Hepatocyte (in vitro differentiated cells): ENCODE measurements at regions not wholly inside any gene's neighbourhood (a gene's known extent, or its start where the extent isn't known, plus 50 kb on each side); places are given as distances from the start of the nearest gene placed in this dataset.

Experiments
- DNase-seq: peaks from one replicate; pipeline ENCODE4 v3.0.0-alpha.2; 2016; ENCODE audit warnings: low spot score
- H2AFZ ChIP-seq: fragments of 200-600 bp; sonication (generic); 2 replicates; pipeline ENCODE4 v1.6.0; 2016; ENCODE audit warnings: antibody characterized with exemption, mild to moderate bottlenecking
- H3K27ac ChIP-seq: fragments of 200-600 bp; sonication (generic); 2 replicates; pipeline ENCODE4 v1.5.1; 2016; ENCODE audit warnings: mild to moderate bottlenecking
- H3K27me3 ChIP-seq: fragments of 200-600 bp; sonication (generic); 2 replicates; pipeline ENCODE4 v1.6.1; 2016
- H3K36me3 ChIP-seq: fragments of 200-600 bp; sonication (generic); replicated peaks from 2 replicates; pipeline ENCODE4 v1.5.1; 2016; ENCODE audit warnings: low read depth; ENCODE audit not compliant: insufficient read depth
- H3K4me1 ChIP-seq: fragments of 200-600 bp; sonication (generic); 2 replicates; pipeline ENCODE4 v1.5.1; 2016; ENCODE audit warnings: mild to moderate bottlenecking, moderate library complexity; ENCODE audit not compliant: insufficient read depth
- H3K4me2 ChIP-seq: fragments of 200-600 bp; sonication (generic); 2 replicates; pipeline ENCODE4 v1.6.0; 2016
- H3K4me3 ChIP-seq: fragments of 200-600 bp; sonication (generic); 2 replicates; pipeline ENCODE4 v1.5.1; 2016; ENCODE audit warnings: mild to moderate bottlenecking
- H3K79me2 ChIP-seq: fragments of 200-600 bp; sonication (generic); 2 replicates; pipeline ENCODE4 v1.6.0; 2017; ENCODE audit warnings: mild to moderate bottlenecking
- H3K9me2 ChIP-seq: fragments of 200-600 bp; sonication (generic); replicated peaks from 2 replicates; pipeline ENCODE4 v1.6.0; 2017; ENCODE audit warnings: mild to moderate bottlenecking; ENCODE audit not compliant: insufficient read depth
- H3K9me3 ChIP-seq: fragments of 200-600 bp; sonication (generic); 2 replicates; pipeline ENCODE4 v1.5.1; 2016; ENCODE audit warnings: low read depth, mild to moderate bottlenecking
- H4K20me1 ChIP-seq: fragments of 200-600 bp; sonication (generic); 2 replicates; pipeline ENCODE4 v1.6.0; 2016; ENCODE audit warnings: mild to moderate bottlenecking; ENCODE audit not compliant: insufficient read depth, poor library complexity, severe bottlenecking
- EZH2 ChIP-seq: fragments of 200-600 bp; sonication (generic); IDR thresholded peaks from 2 replicates; pipeline ENCODE4 v1.6.1; 2016; ENCODE audit warnings: antibody characterized with exemption, mild to moderate bottlenecking, borderline replicate concordance
- EZH2phosphoT487 ChIP-seq: fragments of 200-600 bp; sonication (generic); IDR thresholded peaks from one replicate; pipeline ENCODE4 v1.6.1; 2018; ENCODE audit warnings: antibody characterized with exemption, mild to moderate bottlenecking, low read depth, moderate library complexity; ENCODE audit not compliant: unreplicated experiment, severe bottlenecking
- WGBS: methylation state at CpG from one replicate; pipeline ENCODE4 v1.1.6; 2016; ENCODE audit warnings: low lambda C conversion rate; ENCODE audit errors: missing lambda C conversion rate; 5-methylcytosine and 5-hydroxymethylcytosine counted together
- TF ChIP-seq, protein P1 (sequence below): fragments of 200-600 bp; sonication (generic); IDR thresholded peaks from 2 replicates; pipeline ENCODE4 v1.5.1; 2016; ENCODE audit warnings: antibody characterized with exemption, mild to moderate bottlenecking; ENCODE audit not compliant: poor library complexity

DNA sequence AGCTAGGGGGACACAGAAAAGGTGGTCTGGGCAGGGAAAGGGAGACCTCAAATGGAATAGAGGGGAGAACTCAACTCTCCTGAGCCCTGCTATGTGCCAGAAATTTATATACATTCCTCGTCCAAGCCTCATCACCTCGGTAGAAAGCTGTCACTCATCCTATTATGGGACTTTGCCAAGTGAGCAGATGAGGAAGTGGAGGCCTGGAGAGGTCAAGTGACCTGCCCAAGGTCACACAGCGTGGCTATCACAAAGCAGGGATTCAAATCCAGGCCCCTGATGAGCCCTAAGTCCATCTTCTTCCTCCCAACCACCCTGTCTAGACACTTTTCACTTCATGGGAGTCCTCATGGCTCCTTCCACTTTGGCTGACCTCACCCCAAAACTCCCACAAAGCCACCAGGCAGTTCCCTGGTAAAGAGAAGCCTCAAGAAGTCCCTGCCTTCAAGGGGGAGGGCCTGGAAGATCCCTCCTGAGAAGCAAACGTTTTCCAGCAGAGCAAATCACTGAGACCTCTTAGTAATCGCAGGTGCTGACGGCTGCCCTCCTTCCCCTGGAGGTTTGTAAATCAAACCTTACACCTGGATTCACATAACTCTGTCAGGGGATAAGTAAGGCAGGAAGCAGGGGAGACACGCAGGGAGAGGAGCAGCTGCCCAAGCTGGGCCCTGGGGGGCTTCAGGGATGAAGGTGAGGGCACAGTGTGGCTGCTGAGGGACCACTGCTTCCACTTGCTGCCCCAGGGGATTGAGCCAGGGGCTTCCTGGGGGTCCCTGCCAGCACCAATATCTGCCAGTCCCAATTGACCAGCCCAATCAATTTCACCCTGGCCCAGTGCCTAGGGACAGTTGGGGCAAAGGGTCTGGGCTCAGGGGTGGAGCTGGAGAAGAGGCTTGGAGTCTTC lies 351.2 kb downstream of the MATN1 start:
- TF ChIP-seq EZH2 (no peak), EZH2phosphoT487 (no peak)
- TF ChIP-seq, protein P1, sequence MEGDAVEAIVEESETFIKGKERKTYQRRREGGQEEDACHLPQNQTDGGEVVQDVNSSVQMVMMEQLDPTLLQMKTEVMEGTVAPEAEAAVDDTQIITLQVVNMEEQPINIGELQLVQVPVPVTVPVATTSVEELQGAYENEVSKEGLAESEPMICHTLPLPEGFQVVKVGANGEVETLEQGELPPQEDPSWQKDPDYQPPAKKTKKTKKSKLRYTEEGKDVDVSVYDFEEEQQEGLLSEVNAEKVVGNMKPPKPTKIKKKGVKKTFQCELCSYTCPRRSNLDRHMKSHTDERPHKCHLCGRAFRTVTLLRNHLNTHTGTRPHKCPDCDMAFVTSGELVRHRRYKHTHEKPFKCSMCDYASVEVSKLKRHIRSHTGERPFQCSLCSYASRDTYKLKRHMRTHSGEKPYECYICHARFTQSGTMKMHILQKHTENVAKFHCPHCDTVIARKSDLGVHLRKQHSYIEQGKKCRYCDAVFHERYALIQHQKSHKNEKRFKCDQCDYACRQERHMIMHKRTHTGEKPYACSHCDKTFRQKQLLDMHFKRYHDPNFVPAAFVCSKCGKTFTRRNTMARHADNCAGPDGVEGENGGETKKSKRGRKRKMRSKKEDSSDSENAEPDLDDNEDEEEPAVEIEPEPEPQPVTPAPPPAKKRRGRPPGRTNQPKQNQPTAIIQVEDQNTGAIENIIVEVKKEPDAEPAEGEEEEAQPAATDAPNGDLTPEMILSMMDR = no peak

DNA sequence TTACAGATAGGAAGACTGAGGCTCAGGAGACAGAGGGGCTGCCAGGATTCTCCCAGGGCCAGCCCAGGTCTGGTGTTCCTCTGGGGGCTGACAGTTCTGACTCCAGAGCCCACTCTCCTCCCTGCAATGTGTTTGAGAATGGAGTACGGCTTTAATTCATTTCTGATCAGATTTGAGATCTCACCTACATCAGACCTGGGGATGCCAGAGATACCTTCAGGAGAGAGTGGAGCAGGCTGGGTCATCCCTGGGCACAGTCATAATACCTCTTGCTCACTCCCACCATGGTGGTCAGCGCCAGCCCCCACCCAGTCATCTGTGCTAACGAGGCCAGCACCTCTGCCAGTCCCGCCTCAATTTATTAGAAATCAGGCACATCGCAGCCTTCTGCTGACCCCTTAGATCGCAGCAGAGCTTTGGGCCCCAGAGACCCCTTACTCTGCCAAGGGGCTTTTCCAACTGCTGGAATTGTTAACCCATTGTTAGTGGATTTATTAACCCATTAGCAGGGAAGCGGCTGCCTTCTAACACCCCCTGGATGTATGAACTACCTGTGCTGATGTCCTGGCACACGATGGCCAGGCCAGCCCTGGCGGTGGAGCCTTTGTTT lies 352.1 kb downstream of the MATN1 start:
- H2AFZ ChIP-seq = no peak overlapping the region
- H3K4me2 ChIP-seq = no peak overlapping the region
- H3K27ac ChIP-seq = no peak overlapping the region
- no peak for DNase-seq
- H3K27me3 ChIP-seq = no peaks in the 10 kb centered on the region
- H3K9me3 ChIP-seq = no peaks in the 10 kb centered on the region
- no peaks in the 10 kb centered on the region for H4K20me1 ChIP-seq
- no peaks in the 10 kb centered on the region for H3K36me3 ChIP-seq
- TF ChIP-seq, protein P1 = no peak
- TF ChIP-seq EZH2 (no peak), EZH2phosphoT487 (no peak)
- no peak overlapping the region for H3K4me3 ChIP-seq
- H3K79me2 ChIP-seq = no peaks in the 10 kb centered on the region
- WGBS = 80% methylated on average over 9 of the region's 9 CpGs
- H3K9me2 ChIP-seq = no peaks in the 10 kb centered on the region
- H3K4me1 ChIP-seq = no peaks in the 10 kb centered on the region

More for the DNA sequence above, 351.2 kb downstream of the MATN1 start:
- no peaks in the 10 kb centered on the region for H3K36me3 ChIP-seq
- no peak overlapping the region for H3K4me3 ChIP-seq
- no peak overlapping the region for H3K27ac ChIP-seq
- H3K4me1 ChIP-seq = no peaks in the 10 kb centered on the region
- H3K27me3 ChIP-seq = no peaks in the 10 kb centered on the region
- H3K9me2 ChIP-seq = no peaks in the 10 kb centered on the region
- H3K4me2 ChIP-seq = no peak overlapping the region
- H4K20me1 ChIP-seq = no peaks in the 10 kb centered on the region
- H3K9me3 ChIP-seq = no peaks in the 10 kb centered on the region
- 60% methylated on average over 7 of the region's 7 CpGs for WGBS
- no peak for DNase-seq
- no peak overlapping the region for H2AFZ ChIP-seq
- H3K79me2 ChIP-seq = no peaks in the 10 kb centered on the region

GRCh38 chr1:30368651-30369240 lies 354.6 kb downstream of the MATN1 start:
- Histone ChIP-seq H4K20me1 (no peaks in the 10 kb centered on the region), H3K79me2 (no peaks in the 10 kb centered on the region), H3K4me2 (no peak overlapping the region), H3K9me2 (no peaks in the 10 kb centered on the region), H3K36me3 (no peaks in the 10 kb centered on the region), H3K27me3 (no peaks in the 10 kb centered on the region), H3K4me1 (no peaks in the 10 kb centered on the region), H2AFZ (no peak overlapping the region), H3K27ac (no peak overlapping the region), H3K4me3 (no peak overlapping the region), H3K9me3 (no peaks in the 10 kb centered on the region)
- TF ChIP-seq, protein P1 = no peak
- TF ChIP-seq EZH2phosphoT487 (no peak), EZH2 (no peak)
- DNase-seq = no peak
- WGBS = 77% methylated on average over 6 of the region's 6 CpGs
